K562 (cell line): ENCODE measurements at regions not wholly inside any gene's neighbourhood (a gene's known extent, or its start where the extent isn't known, plus 50 kb on each side); places are given as distances from the start of the nearest gene placed in this dataset.

ENCODE experiments used
- ATAC-seq: fragments of 200-7000 bp; cut with Tn5 transposase; 3 replicates; pipeline ENCODE4 v1.9.1; 2020; ENCODE audit warnings: moderate library complexity
- BruUV-seq: library from RNA; stranded (reverse); fragments of 400-500 nt; replicated peaks from 2 replicates; lab custom pipeline; 2021; lab: Mats Ljungman, UMichigan
- CTCF ChIA-PET: fragments of 300-600 bp; formaldehyde crosslinking; extraction: SDS; loops from one replicate; lab custom pipeline; 2021; ENCODE audit warnings: low intra/inter-chr PET ratio; lab: Yijun Ruan, JAX
- POLR2A ChIA-PET: fragments of 300-600, 350-650 bp; sonication (Branson Sonifier 250); formaldehyde crosslinking; extraction: SDS; loops from one replicate; lab custom pipeline; 2021; ENCODE audit warnings: antibody characterized with exemption, inconsistent platforms; lab: Yijun Ruan, JAX
- DNase-seq, 4 experiments: peaks; one replicate each; pipeline versions ENCODE4 v3.0.0 to v3.0.0-alpha.2; 2011 to 2018; ENCODE audit warnings: low spot score in 3 of 4, mixed read lengths in 3 of 4; ENCODE audit errors: extremely low read depth in 1 of 4
- FAIRE-seq: peaks from 2 replicates; lab custom pipeline; 2011; peaks lifted over from hg19 to GRCh38; lab: Jason Lieb, UNC
- H2AFZ ChIP-seq: 2 replicates; pipeline ENCODE4 v1.6.0; 2011; ENCODE audit warnings: low read depth, low read length, control low read depth, inconsistent platforms
- H3K27ac ChIP-seq: fragments of 200-600 bp; 3 replicates; pipeline ENCODE4 v1.8.0; 2011; ENCODE audit warnings: low read depth, mild to moderate bottlenecking, control low read depth, inconsistent platforms, low read length, moderate library complexity, mixed read lengths; ENCODE audit errors: extremely low read depth
- H3K27me3 ChIP-seq, 2 experiments: fragments of 300-600 bp in 1 of 2; 2 replicates in 1 of 2; 3 replicates in 1 of 2; pipeline versions ENCODE4 v1.6.0 to v1.8.0; 2011; ENCODE audit warnings: inconsistent platforms in 2 of 2, low read length in 2 of 2, mild to moderate bottlenecking in 1 of 2, mixed read lengths in 1 of 2, moderate library complexity in 1 of 2; ENCODE audit not compliant: control insufficient read depth in 2 of 2, insufficient read depth in 2 of 2
- H3K36me3 ChIP-seq: fragments of 300-600 bp; 3 replicates; pipeline ENCODE4 v1.8.0; 2011; ENCODE audit warnings: mild to moderate bottlenecking, low read length, inconsistent platforms; ENCODE audit not compliant: control insufficient read depth, insufficient read depth
- H3K4me1 ChIP-seq, 2 experiments: fragments of 200-600 bp in 1 of 2; replicated peaks in 1 of 2; 2 replicates in 1 of 2; 3 replicates in 1 of 2; pipeline versions ENCODE4 v1.5.1 to v1.8.0; 2011; ENCODE audit warnings: inconsistent platforms in 2 of 2, low read length in 2 of 2, mild to moderate bottlenecking in 1 of 2, mixed read lengths in 1 of 2, moderate library complexity in 1 of 2; ENCODE audit not compliant: control insufficient read depth in 2 of 2, insufficient read depth in 2 of 2
- H3K4me2 ChIP-seq: 2 replicates; pipeline ENCODE4 v1.6.1; 2011; ENCODE audit warnings: low read length, control low read depth, inconsistent platforms, mixed read lengths; ENCODE audit not compliant: insufficient read depth
- H3K4me3 ChIP-seq: fragments of 200-600 bp; sonication (generic), shearing (Covaris generic); 2 replicates; pipeline ENCODE4 v1.5.1; 2016; ENCODE audit warnings: control low read depth, inconsistent platforms
- H3K79me2 ChIP-seq: fragments of 200-600 bp; 3 replicates; pipeline ENCODE4 v1.8.0; 2011; ENCODE audit warnings: low read length, inconsistent platforms; ENCODE audit not compliant: control insufficient read depth, insufficient read depth
- H3K9ac ChIP-seq, 2 experiments: 2 replicates each; pipeline versions ENCODE4 v1.6.0 to v1.6.1; 2011; ENCODE audit warnings: low read depth in 2 of 2, low read length in 2 of 2, control low read depth in 1 of 2, inconsistent platforms in 1 of 2, mild to moderate bottlenecking in 1 of 2, mixed read lengths in 1 of 2; ENCODE audit not compliant: insufficient read depth in 1 of 2
- H3K9me1 ChIP-seq: one replicate; pipeline ENCODE4 v1.6.0; 2011; ENCODE audit warnings: inconsistent platforms, mild to moderate bottlenecking, low read length, moderate library complexity; ENCODE audit not compliant: control insufficient read depth, insufficient read depth
- H3K9me3 ChIP-seq: replicated peaks from 2 replicates; pipeline ENCODE4 v1.5.1; 2011; ENCODE audit warnings: low read depth, low read length, inconsistent platforms; ENCODE audit not compliant: control insufficient read depth, insufficient read depth
- H4K20me1 ChIP-seq: replicated peaks from 2 replicates; pipeline ENCODE4 v1.6.1; 2011; ENCODE audit warnings: low read length, inconsistent platforms, mixed read lengths; ENCODE audit not compliant: control insufficient read depth, insufficient read depth
- CC2D1A ChIP-seq: fragments of 450-650 bp; IDR thresholded peaks from 2 replicates; pipeline ENCODE4 v1.6.1; 2017; ENCODE audit warnings: mild to moderate bottlenecking
- FOXA1 ChIP-seq: fragments of 450-650 bp; IDR thresholded peaks from 2 replicates; pipeline ENCODE4 v1.6.1; 2016; ENCODE audit warnings: mild to moderate bottlenecking, borderline replicate concordance
- FOXO4 ChIP-seq: fragments of 450-650 bp; formaldehyde crosslinking; IDR thresholded peaks from 2 replicates; pipeline ENCODE4 v1.4.0; 2020; ENCODE audit warnings: mild to moderate bottlenecking, moderate library complexity
- GABPA ChIP-seq: fragments of 200-800 bp; sonication (Bioruptor generic); conservative IDR thresholded peaks from 2 replicates; pipeline ENCODE4 v1.6.1; 2016; ENCODE audit warnings: low read depth, missing genetic modification characterization, missing compliant biosample characterization
- MAFK ChIP-seq: IDR thresholded peaks from 2 replicates; pipeline ENCODE4 v1.6.1; 2011; ENCODE audit warnings: low read length, improper control_type of control experiment
- NEUROD1 ChIP-seq: fragments of 150-350 bp; IDR thresholded peaks from 2 replicates; pipeline ENCODE4 v1.6.1; 2014; ENCODE audit warnings: borderline replicate concordance, low read length, low read depth; ENCODE audit not compliant: partially characterized antibody
- RB1 ChIP-seq: fragments of 450-650 bp; IDR thresholded peaks from 2 replicates; pipeline ENCODE4 v1.6.1; 2017; ENCODE audit warnings: low read depth, mild to moderate bottlenecking
- RBM22 ChIP-seq: fragments of 200-400 bp; formaldehyde crosslinking; IDR thresholded peaks from 2 replicates; pipeline ENCODE4 v1.6.1; 2018; ENCODE audit warnings: low read length, low read depth; ENCODE audit not compliant: poor library complexity, severe bottlenecking
- RBM34 ChIP-seq: fragments of 200-400 bp; formaldehyde crosslinking; IDR thresholded peaks from 2 replicates; pipeline ENCODE4 v1.6.1; 2018; ENCODE audit warnings: low read length, borderline replicate concordance; ENCODE audit not compliant: insufficient read depth
- RNF2 ChIP-seq: sonication (generic); IDR thresholded peaks from 2 replicates; pipeline ENCODE4 v1.6.1; 2016
- TCF15 ChIP-seq: fragments of 250-450 bp; sonication (Bioruptor Pico); IDR thresholded peaks from 2 replicates; pipeline ENCODE4 v1.8.0; 2022; ENCODE audit warnings: moderate library complexity, mild to moderate bottlenecking, inconsistent platforms
- in situ Hi-C: fragments of 300-500 bp; cut with MboI; formaldehyde crosslinking; loops from 4 replicates; pipeline ENCODE4 v1.15.0; 2018; ENCODE audit warnings: inconsistent platforms, mixed read lengths
- intact Hi-C: fragments of 100-400 bp; cut with micrococcal nuclease; formaldehyde crosslinking; loops from 2 replicates; pipeline ENCODE4 v1.14.2; 2022
- TF ChIP-seq, protein P1 (sequence below): sonication (generic); formaldehyde crosslinking; IDR thresholded peaks from 2 replicates; pipeline ENCODE4 v1.8.0; 2022; ENCODE audit warnings: missing genetic modification reagents, mild to moderate bottlenecking, borderline replicate concordance
- TF ChIP-seq, protein P2 (sequence below): fragments of 450-650 bp; IDR thresholded peaks from 2 replicates; pipeline ENCODE4 v1.6.1; 2016; ENCODE audit warnings: antibody characterized with exemption
- TF ChIP-seq, protein P3 (sequence below): fragments of 450-650 bp; formaldehyde crosslinking; IDR thresholded peaks from 2 replicates; pipeline ENCODE4 v1.4.0; 2022; ENCODE audit warnings: missing genetic modification characterization

DNA sequence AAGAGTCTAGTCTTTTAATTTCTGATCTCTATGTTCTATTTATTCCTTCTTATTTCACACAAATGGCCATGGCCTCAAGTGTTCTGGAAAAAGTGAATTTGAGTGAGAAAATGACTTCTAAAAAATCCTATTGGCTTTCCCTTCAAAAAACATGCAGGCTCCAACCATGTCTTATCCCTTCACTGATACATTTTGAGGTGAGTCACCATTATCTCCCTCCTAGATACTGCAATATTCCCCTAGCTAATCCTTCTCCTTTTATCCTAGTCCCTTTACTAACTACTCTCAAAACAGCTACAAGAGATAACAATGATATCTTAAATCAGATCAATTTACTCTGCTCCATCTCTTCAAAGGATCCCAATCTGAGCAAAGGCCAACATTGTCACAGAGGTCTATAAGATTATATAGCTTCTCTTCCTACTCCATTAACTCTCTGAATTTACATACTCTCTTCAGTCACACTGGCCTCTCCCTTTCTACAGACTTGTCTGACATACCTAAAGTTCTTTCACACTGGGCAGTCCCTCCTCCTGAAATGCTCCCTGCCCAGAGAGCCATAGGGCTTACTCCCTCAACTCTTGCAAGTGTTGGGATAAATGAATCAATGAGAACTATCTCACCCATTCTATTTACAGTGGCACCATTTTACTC, 129.2 kb downstream of the TENT5A start:
- no peaks in the 10 kb centered on the region for H4K20me1 ChIP-seq
- no peak for ATAC-seq
- no peak overlapping the region for H3K4me3 ChIP-seq
- H3K9me1 ChIP-seq, result no peaks in the 10 kb centered on the region
- in situ Hi-C loops (no loop called here), intact Hi-C loops (no loop called here)
- no peaks in the 10 kb centered on the region for H3K4me1 ChIP-seq
- no peak overlapping the region for H3K27ac ChIP-seq
- H3K36me3 ChIP-seq, result no peaks in the 10 kb centered on the region
- H3K9ac ChIP-seq, result no peak overlapping the region
- H3K27me3 ChIP-seq, result no peaks in the 10 kb centered on the region
- no peaks in the 10 kb centered on the region for H3K79me2 ChIP-seq
- ChIA-PET POLR2A (no interaction called here), CTCF (no interaction called here)
- TF ChIP-seq GABPA (tag) (no peak), RBM34 (no peak), MAFK (no peak), NEUROD1 (no peak), TCF15 (CRISPR knock-in tag) (no peak), RBM22 (no peak), RB1 (no peak), CC2D1A (no peak), RNF2 (no peak), FOXA1 (no peak), FOXO4 (CRISPR knock-in tag) (no peak)
- TF ChIP-seq, protein P1, sequence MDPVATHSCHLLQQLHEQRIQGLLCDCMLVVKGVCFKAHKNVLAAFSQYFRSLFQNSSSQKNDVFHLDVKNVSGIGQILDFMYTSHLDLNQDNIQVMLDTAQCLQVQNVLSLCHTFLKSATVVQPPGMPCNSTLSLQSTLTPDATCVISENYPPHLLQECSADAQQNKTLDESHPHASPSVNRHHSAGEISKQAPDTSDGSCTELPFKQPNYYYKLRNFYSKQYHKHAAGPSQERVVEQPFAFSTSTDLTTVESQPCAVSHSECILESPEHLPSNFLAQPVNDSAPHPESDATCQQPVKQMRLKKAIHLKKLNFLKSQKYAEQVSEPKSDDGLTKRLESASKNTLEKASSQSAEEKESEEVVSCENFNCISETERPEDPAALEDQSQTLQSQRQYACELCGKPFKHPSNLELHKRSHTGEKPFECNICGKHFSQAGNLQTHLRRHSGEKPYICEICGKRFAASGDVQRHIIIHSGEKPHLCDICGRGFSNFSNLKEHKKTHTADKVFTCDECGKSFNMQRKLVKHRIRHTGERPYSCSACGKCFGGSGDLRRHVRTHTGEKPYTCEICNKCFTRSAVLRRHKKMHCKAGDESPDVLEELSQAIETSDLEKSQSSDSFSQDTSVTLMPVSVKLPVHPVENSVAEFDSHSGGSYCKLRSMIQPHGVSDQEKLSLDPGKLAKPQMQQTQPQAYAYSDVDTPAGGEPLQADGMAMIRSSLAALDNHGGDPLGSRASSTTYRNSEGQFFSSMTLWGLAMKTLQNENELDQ (CRISPR knock-in tag), result no peak
- TF ChIP-seq, protein P2, sequence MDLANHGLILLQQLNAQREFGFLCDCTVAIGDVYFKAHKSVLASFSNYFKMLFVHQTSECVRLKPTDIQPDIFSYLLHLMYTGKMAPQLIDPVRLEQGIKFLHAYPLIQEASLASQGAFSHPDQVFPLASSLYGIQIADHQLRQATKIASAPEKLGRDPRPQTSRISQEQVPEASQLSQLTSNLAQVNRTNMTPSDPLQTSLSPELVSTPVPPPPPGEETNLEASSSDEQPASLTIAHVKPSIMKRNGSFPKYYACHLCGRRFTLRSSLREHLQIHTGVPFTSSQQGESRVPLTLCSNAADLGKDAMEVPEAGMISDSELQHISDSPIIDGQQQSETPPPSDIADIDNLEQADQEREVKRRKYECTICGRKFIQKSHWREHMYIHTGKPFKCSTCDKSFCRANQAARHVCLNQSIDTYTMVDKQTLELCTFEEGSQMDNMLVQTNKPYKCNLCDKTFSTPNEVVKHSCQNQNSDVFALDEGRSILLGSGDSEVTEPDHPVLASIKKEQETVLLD, result no peak
- TF ChIP-seq, protein P3, sequence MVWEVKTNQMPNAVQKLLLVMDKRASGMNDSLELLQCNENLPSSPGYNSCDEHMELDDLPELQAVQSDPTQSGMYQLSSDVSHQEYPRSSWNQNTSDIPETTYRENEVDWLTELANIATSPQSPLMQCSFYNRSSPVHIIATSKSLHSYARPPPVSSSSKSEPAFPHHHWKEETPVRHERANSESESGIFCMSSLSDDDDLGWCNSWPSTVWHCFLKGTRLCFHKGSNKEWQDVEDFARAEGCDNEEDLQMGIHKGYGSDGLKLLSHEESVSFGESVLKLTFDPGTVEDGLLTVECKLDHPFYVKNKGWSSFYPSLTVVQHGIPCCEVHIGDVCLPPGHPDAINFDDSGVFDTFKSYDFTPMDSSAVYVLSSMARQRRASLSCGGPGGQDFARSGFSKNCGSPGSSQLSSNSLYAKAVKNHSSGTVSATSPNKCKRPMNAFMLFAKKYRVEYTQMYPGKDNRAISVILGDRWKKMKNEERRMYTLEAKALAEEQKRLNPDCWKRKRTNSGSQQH, result no peak
- H3K4me2 ChIP-seq, result no peak overlapping the region
- no peaks in the 10 kb centered on the region for H3K9me3 ChIP-seq
- BruUV-seq, result no TSS peak
- no peak for DNase-seq
- no peak overlapping the region for H2AFZ ChIP-seq
- no peak for FAIRE-seq
